HCT116 (cell line): ENCODE measurements at regions not wholly inside any gene's neighbourhood (a gene's known extent, or its start where the extent isn't known, plus 50 kb on each side); places are given as distances from the start of the nearest gene placed in this dataset.

Source experiments
- ATAC-seq: fragments of 200-7000 bp; cut with Tn5 transposase; 2 replicates; pipeline ENCODE4 v1.9.1; 2020; ENCODE audit warnings: mild to moderate bottlenecking, moderate library complexity
- BruUV-seq: library from RNA; stranded (reverse); fragments of 400-500 nt; replicated peaks from 2 replicates; lab custom pipeline; 2021; lab: Mats Ljungman, UMichigan
- CTCF ChIA-PET: fragments of 300-600 bp; sonication (Branson Sonifier 250); formaldehyde crosslinking; loops from one replicate; lab custom pipeline; 2021; ENCODE audit warnings: antibody characterized with exemption; lab: Charles Lee
- POLR2A ChIA-PET: fragments of 300-600, 350-600 bp; sonication (Branson Sonifier 250); formaldehyde crosslinking; loops from one replicate; lab custom pipeline; 2021; ENCODE audit warnings: antibody characterized with exemption; lab: Charles Lee
- RAD21 ChIA-PET, 2 experiments: fragments of 300-600 bp; sonication (Branson Sonifier 250); formaldehyde crosslinking; loops; one replicate each; lab custom pipeline; 2023; ENCODE audit warnings: low total read pairs in 2 of 2; ENCODE audit not compliant: uncharacterized antibody in 2 of 2, unreplicated experiment in 2 of 2, low non-redundant PET in 1 of 2; lab: Charles Lee
- DNase-seq: peaks from one replicate; pipeline ENCODE4 v3.0.0-alpha.2; 2010; ENCODE audit warnings: low read depth, low spot score
- H2AFZ ChIP-seq: fragments of 200-600 bp; shearing (Covaris generic), sonication (generic); 2 replicates; pipeline ENCODE4 v1.6.1; 2017; ENCODE audit warnings: low read depth, mixed run types, mixed read lengths, antibody characterized with exemption, low read length; ENCODE audit not compliant: poor library complexity, severe bottlenecking
- H3K27ac ChIP-seq: 2 replicates; pipeline ENCODE4 v1.5.1; 2012; ENCODE audit warnings: low read depth, low read length
- H3K27me3 ChIP-seq: fragments of 200-600 bp; sonication (generic); 2 replicates; pipeline ENCODE4 v1.6.1; 2016; ENCODE audit warnings: mixed run types, low read length, mixed read lengths; ENCODE audit not compliant: insufficient read depth
- H3K36me3 ChIP-seq, 2 experiments: fragments of 200-500 bp in 1 of 2; fragments of 200-600 bp in 1 of 2; sonication (Bioruptor generic) in 1 of 2; sonication (generic) in 1 of 2; 2 replicates each; pipeline versions ENCODE4 v1.5.1 to v1.6.1; 2014 to 2016; ENCODE audit warnings: low read length in 2 of 2, inconsistent platforms in 1 of 2, mixed read lengths in 1 of 2, mixed run types in 1 of 2; ENCODE audit not compliant: insufficient read depth in 2 of 2, control insufficient read depth in 1 of 2
- H3K4me1 ChIP-seq, 2 experiments: fragments of 200-600 bp in 1 of 2; sonication (generic) in 1 of 2; 2 replicates each; pipeline versions ENCODE4 v1.5.1 to v1.6.1; 2012 to 2017; ENCODE audit warnings: low read length in 2 of 2, inconsistent platforms in 1 of 2, mild to moderate bottlenecking in 1 of 2, mixed read lengths in 1 of 2, mixed run types in 1 of 2, moderate library complexity in 1 of 2; ENCODE audit not compliant: insufficient read depth in 2 of 2, control insufficient read depth in 1 of 2
- H3K4me2 ChIP-seq: fragments of 200-600 bp; sonication (generic); 2 replicates; pipeline ENCODE4 v1.6.1; 2017; ENCODE audit warnings: mixed run types, low read length, mixed read lengths
- H3K4me3 ChIP-seq, 2 experiments: fragments of 200-600 bp in 1 of 2; sonication (generic) in 1 of 2; replicated peaks in 1 of 2; 2 replicates each; pipeline ENCODE4 v1.5.1; 2011 to 2016; ENCODE audit warnings: low read length in 2 of 2, control low read depth in 1 of 2, low read depth in 1 of 2, mild to moderate bottlenecking in 1 of 2, mixed read lengths in 1 of 2, mixed run types in 1 of 2
- H3K79me2 ChIP-seq: fragments of 200-600 bp; sonication (generic); 2 replicates; pipeline ENCODE4 v1.6.1; 2017; ENCODE audit warnings: mild to moderate bottlenecking, mixed run types, low read length, moderate library complexity, mixed read lengths; ENCODE audit not compliant: insufficient read depth
- H3K9ac ChIP-seq: fragments of 200-600 bp; sonication (generic); 2 replicates; pipeline ENCODE4 v1.6.1; 2016; ENCODE audit warnings: low read length, mixed read lengths
- H3K9me2 ChIP-seq: fragments of 200-600 bp; sonication (generic), shearing (Covaris generic); 2 replicates; pipeline ENCODE4 v1.6.1; 2017; ENCODE audit warnings: mixed run types, mild to moderate bottlenecking, moderate library complexity; ENCODE audit not compliant: insufficient read depth
- H3K9me3 ChIP-seq, 2 experiments: fragments of 200-500 bp in 1 of 2; fragments of 200-600 bp in 1 of 2; sonication (Bioruptor generic) in 1 of 2; sonication (generic) in 1 of 2; 2 replicates each; pipeline ENCODE4 v1.6.1; 2014 to 2017; ENCODE audit warnings: low read length in 2 of 2, mixed read lengths in 2 of 2, inconsistent platforms in 1 of 2, low read depth in 1 of 2, mild to moderate bottlenecking in 1 of 2, mixed run types in 1 of 2, moderate library complexity in 1 of 2; ENCODE audit not compliant: control insufficient read depth in 1 of 2, insufficient read depth in 1 of 2
- H4K20me1 ChIP-seq: fragments of 200-600 bp; sonication (generic), shearing (Covaris generic); 2 replicates; pipeline ENCODE4 v1.6.1; 2017; ENCODE audit warnings: mixed run types, mild to moderate bottlenecking, moderate library complexity; ENCODE audit not compliant: insufficient read depth
- CBX3 ChIP-seq: IDR thresholded peaks from 2 replicates; pipeline ENCODE4 v1.6.1; 2012; ENCODE audit warnings: low read depth
- CTCF ChIP-seq, 3 experiments: fragments of 200-600 bp in 1 of 3; sonication (generic) in 1 of 3; IDR thresholded peaks in 2 of 3; conservative IDR thresholded peaks in 1 of 3; 2 replicates each; pipeline ENCODE4 v1.5.1; 2012 to 2017; ENCODE audit warnings: low read depth in 2 of 3, low read length in 2 of 3, antibody characterized with exemption in 1 of 3, borderline replicate concordance in 1 of 3, control low read depth in 1 of 3, mild to moderate bottlenecking in 1 of 3, mixed read lengths in 1 of 3, mixed run types in 1 of 3, moderate library complexity in 1 of 3; ENCODE audit not compliant: insufficient read depth in 1 of 3
- EGR1 ChIP-seq: IDR thresholded peaks from 2 replicates; pipeline ENCODE4 v1.6.1; 2012; ENCODE audit warnings: low read depth
- ELF1 ChIP-seq: IDR thresholded peaks from 2 replicates; pipeline ENCODE4 v1.6.1; 2012; ENCODE audit warnings: low read depth, borderline replicate concordance
- EZH2 ChIP-seq: fragments of 200-600 bp; sonication (generic); IDR thresholded peaks from 2 replicates; pipeline ENCODE4 v1.6.1; 2017; ENCODE audit warnings: antibody characterized with exemption, mixed run types
- EZH2phosphoT487 ChIP-seq: fragments of 200-600 bp; IDR thresholded peaks from 2 replicates; pipeline ENCODE4 v1.6.1; 2018; ENCODE audit warnings: antibody characterized with exemption, borderline replicate concordance
- JUND ChIP-seq: IDR thresholded peaks from 2 replicates; pipeline ENCODE4 v1.6.1; 2012
- POLR2A ChIP-seq: IDR thresholded peaks from 2 replicates; pipeline ENCODE4 v1.7.0; 2011; ENCODE audit warnings: borderline replicate concordance; ENCODE audit not compliant: insufficient read depth, insufficient read length; ENCODE audit errors: extremely low read depth
- RAD21 ChIP-seq: IDR thresholded peaks from 2 replicates; pipeline ENCODE4 v1.6.1; 2012; ENCODE audit warnings: low read depth, mild to moderate bottlenecking
- SIN3A ChIP-seq: IDR thresholded peaks from 2 replicates; pipeline ENCODE4 v1.6.1; 2012; ENCODE audit warnings: low read depth
- SRF ChIP-seq: IDR thresholded peaks from 2 replicates; pipeline ENCODE4 v1.6.1; 2012; ENCODE audit warnings: low read depth
- TCF7L2 ChIP-seq: IDR thresholded peaks from 2 replicates; pipeline ENCODE4 v1.7.0; 2011; ENCODE audit warnings: borderline replicate concordance, inconsistent platforms; ENCODE audit not compliant: insufficient read depth, insufficient read length; ENCODE audit errors: extremely low read depth
- ZFX ChIP-seq: fragments of 450-650 bp; IDR thresholded peaks from 2 replicates; pipeline ENCODE4 v1.6.1; 2017
- intact Hi-C: fragments of 100-400 bp; cut with micrococcal nuclease; formaldehyde crosslinking; loops from 2 replicates; pipeline ENCODE4 v1.10.0; 2022
- TF ChIP-seq, protein P1 (sequence below): IDR thresholded peaks from 2 replicates; pipeline ENCODE4 v1.6.1; 2012; ENCODE audit warnings: low read depth
- TF ChIP-seq, protein P2 (sequence below): IDR thresholded peaks from 2 replicates; pipeline ENCODE4 v1.6.1; 2011; ENCODE audit warnings: mild to moderate bottlenecking, low read length, moderate library complexity; ENCODE audit not compliant: insufficient replicate concordance; ENCODE audit errors: extremely low read depth
- TF ChIP-seq, protein P3 (sequence below): IDR thresholded peaks from 2 replicates; pipeline ENCODE4 v1.6.1; 2012

DNA sequence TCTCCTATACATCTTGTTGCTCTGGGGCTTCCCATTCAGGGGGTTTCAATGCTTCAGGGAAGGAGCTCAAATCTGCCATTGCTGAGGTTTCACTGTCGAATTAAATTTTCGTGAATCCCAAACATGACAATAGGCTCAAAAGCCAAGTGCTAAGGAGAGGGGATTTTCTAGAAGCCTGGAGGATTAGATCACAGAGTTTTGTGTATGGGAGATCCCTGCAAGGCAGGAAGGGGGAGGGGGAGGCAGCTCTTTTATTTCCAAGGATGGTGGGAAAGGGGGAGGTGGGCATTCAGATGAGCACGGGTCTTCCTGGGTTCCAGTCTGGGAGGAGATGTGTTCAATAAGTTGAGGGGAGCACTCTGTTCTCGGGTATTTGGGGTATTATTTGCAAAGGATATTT lies 69.9 kb upstream of the DLG1 start:
- no peaks in the 10 kb centered on the region for H3K9me2 ChIP-seq
- no peak overlapping the region for H2AFZ ChIP-seq
- DNase-seq, result no peak
- BruUV-seq, result no TSS peak
- H3K4me3 ChIP-seq, result no peak overlapping the region
- no peaks in the 10 kb centered on the region for H3K79me2 ChIP-seq
- H3K27me3 ChIP-seq, result no peaks in the 10 kb centered on the region
- intact Hi-C loops, result no loop called here
- no peak overlapping the region for H3K4me2 ChIP-seq
- no peak for ATAC-seq
- ChIA-PET RAD21 (no interaction called here), CTCF (no interaction called here), POLR2A (no interaction called here)
- H3K27ac ChIP-seq, result no peak overlapping the region
- H3K36me3 ChIP-seq, result no peaks in the 10 kb centered on the region
- TF ChIP-seq SIN3A (no peak), CBX3 (no peak), CTCF (IDR thresholded peaks at IDR 0.05 in 2 of 3, conservative IDR thresholded peaks at IDR 0.05 in 1 of 3; ENCODE audit: borderline replicate concordance in 1 of 3, insufficient read depth in 1 of 3, low read depth in 2 of 3, low read length in 2 of 3) (no peak), TCF7L2 (no peak), SRF (no peak), EZH2 (no peak), JUND (no peak), ELF1 (no peak), RAD21 (no peak), EZH2phosphoT487 (no peak), ZFX (no peak), EGR1 (no peak), POLR2A (no peak)
- TF ChIP-seq, protein P1, sequence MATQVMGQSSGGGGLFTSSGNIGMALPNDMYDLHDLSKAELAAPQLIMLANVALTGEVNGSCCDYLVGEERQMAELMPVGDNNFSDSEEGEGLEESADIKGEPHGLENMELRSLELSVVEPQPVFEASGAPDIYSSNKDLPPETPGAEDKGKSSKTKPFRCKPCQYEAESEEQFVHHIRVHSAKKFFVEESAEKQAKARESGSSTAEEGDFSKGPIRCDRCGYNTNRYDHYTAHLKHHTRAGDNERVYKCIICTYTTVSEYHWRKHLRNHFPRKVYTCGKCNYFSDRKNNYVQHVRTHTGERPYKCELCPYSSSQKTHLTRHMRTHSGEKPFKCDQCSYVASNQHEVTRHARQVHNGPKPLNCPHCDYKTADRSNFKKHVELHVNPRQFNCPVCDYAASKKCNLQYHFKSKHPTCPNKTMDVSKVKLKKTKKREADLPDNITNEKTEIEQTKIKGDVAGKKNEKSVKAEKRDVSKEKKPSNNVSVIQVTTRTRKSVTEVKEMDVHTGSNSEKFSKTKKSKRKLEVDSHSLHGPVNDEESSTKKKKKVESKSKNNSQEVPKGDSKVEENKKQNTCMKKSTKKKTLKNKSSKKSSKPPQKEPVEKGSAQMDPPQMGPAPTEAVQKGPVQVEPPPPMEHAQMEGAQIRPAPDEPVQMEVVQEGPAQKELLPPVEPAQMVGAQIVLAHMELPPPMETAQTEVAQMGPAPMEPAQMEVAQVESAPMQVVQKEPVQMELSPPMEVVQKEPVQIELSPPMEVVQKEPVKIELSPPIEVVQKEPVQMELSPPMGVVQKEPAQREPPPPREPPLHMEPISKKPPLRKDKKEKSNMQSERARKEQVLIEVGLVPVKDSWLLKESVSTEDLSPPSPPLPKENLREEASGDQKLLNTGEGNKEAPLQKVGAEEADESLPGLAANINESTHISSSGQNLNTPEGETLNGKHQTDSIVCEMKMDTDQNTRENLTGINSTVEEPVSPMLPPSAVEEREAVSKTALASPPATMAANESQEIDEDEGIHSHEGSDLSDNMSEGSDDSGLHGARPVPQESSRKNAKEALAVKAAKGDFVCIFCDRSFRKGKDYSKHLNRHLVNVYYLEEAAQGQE, result no peak
- TF ChIP-seq, protein P2, sequence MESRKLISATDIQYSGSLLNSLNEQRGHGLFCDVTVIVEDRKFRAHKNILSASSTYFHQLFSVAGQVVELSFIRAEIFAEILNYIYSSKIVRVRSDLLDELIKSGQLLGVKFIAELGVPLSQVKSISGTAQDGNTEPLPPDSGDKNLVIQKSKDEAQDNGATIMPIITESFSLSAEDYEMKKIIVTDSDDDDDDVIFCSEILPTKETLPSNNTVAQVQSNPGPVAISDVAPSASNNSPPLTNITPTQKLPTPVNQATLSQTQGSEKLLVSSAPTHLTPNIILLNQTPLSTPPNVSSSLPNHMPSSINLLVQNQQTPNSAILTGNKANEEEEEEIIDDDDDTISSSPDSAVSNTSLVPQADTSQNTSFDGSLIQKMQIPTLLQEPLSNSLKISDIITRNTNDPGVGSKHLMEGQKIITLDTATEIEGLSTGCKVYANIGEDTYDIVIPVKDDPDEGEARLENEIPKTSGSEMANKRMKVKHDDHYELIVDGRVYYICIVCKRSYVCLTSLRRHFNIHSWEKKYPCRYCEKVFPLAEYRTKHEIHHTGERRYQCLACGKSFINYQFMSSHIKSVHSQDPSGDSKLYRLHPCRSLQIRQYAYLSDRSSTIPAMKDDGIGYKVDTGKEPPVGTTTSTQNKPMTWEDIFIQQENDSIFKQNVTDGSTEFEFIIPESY, result no peak
- TF ChIP-seq, protein P3, sequence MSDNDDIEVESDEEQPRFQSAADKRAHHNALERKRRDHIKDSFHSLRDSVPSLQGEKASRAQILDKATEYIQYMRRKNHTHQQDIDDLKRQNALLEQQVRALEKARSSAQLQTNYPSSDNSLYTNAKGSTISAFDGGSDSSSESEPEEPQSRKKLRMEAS, result no peak
- no peaks in the 10 kb centered on the region for H3K9me3 ChIP-seq
- no peaks in the 10 kb centered on the region for H4K20me1 ChIP-seq
- H3K4me1 ChIP-seq, result peaks cover 11 to 16% of the 10 kb centered on the region in 2 experiments
- no peak overlapping the region for H3K9ac ChIP-seq
